ENCODE measurements at regions not wholly inside any gene's neighbourhood (a gene's known extent, or its start where the extent isn't known, plus 50 kb on each side); places are given as distances from the start of the nearest gene placed in this dataset.
"Not testable (repeated sequence)": the region's sequence is repeated elsewhere in the genome, so short reads cannot be mapped to it uniquely, and the experiment has no call there.

GRCh38 chr9:82052081-82052480, 63.5 kb downstream of the SPATA31D1 start:
- H3K9me3 ChIP-seq: no peaks in the 10 kb centered on the region
- intact Hi-C loops (cut with DNase I): no loop called here
- H3K4me3 ChIP-seq: no peak overlapping the region
- no peak for DNase-seq
- TF ChIP-seq POLR2A (IDR thresholded peaks at IDR 0.05) (no peak), CTCF (IDR thresholded peaks at IDR 0.05) (no peak), EP300 (IDR thresholded peaks at IDR 0.05) (no peak), POLR2AphosphoS5 (IDR thresholded peaks at IDR 0.05) (no peak)
- no peaks in the 10 kb centered on the region for H3K36me3 ChIP-seq
- no peaks in the 10 kb centered on the region for H3K4me1 ChIP-seq
- no peak overlapping the region for H3K27ac ChIP-seq
- H3K27me3 ChIP-seq: no peaks in the 10 kb centered on the region

GRCh38 chr9:82054264-82055015, 65.9 kb downstream of the SPATA31D1 start:
- no peak overlapping the region for H3K27ac ChIP-seq
- no peak overlapping the region for H3K4me3 ChIP-seq
- 97 to 98% methylated on average over 26 of the region's 26 CpGs for WGBS, 2 donors
- no peaks in the 10 kb centered on the region for H3K4me1 ChIP-seq
- no peaks in the 10 kb centered on the region for H3K36me3 ChIP-seq
- H3K9me3 ChIP-seq: no peaks in the 10 kb centered on the region
- intact Hi-C loops (cut with DNase I): no loop called here
- no peaks in the 10 kb centered on the region for H3K27me3 ChIP-seq
- TF ChIP-seq CTCF (IDR thresholded peaks at IDR 0.05): no peak
- TF ChIP-seq POLR2A (IDR thresholded peaks at IDR 0.05): no peak
- TF ChIP-seq EP300 (IDR thresholded peaks at IDR 0.05): no peak
- no peak for TF ChIP-seq POLR2AphosphoS5 (IDR thresholded peaks at IDR 0.05)
- no peak for DNase-seq

- DNase-seq: no peak
- H3K36me3 ChIP-seq: no peaks in the 10 kb centered on the region
- H3K27me3 ChIP-seq: no peaks in the 10 kb centered on the region
- no peaks in the 10 kb centered on the region for H3K4me1 ChIP-seq
- WGBS, 2 donors: 17 to 37% methylated on average over 5 of the region's 5 CpGs
- TF ChIP-seq POLR2A (IDR thresholded peaks at IDR 0.05) (no peak), EP300 (IDR thresholded peaks at IDR 0.05) (no peak), POLR2AphosphoS5 (IDR thresholded peaks at IDR 0.05) (no peak), CTCF (IDR thresholded peaks at IDR 0.05) (no peak)
- H3K27ac ChIP-seq: no peak overlapping the region
- H3K9me3 ChIP-seq: no peaks in the 10 kb centered on the region
- H3K4me3 ChIP-seq: no peak overlapping the region
- intact Hi-C loops (cut with DNase I): no loop called here
These were observed 69.2 kb downstream of the SPATA31D1 start for GRCh38 chr9:82057805-82058204.

GRCh38 chr9:82061801-82062200, 73.2 kb downstream of the SPATA31D1 start:
- 92 to 93% methylated on average over 7 of the region's 7 CpGs for WGBS, 2 donors
- H3K36me3 ChIP-seq; H3K27ac ChIP-seq; intact Hi-C loops (cut with DNase I); H3K4me3 ChIP-seq; H3K4me1 ChIP-seq; H3K9me3 ChIP-seq; DNase-seq; H3K27me3 ChIP-seq: not testable (repeated sequence)

- H3K4me1 ChIP-seq: no peaks in the 10 kb centered on the region
- H3K27me3 ChIP-seq: no peaks in the 10 kb centered on the region
- H3K36me3 ChIP-seq: no peaks in the 10 kb centered on the region
- no peak for DNase-seq
- no peak overlapping the region for H3K27ac ChIP-seq
- no peaks in the 10 kb centered on the region for H3K9me3 ChIP-seq
- H3K4me3 ChIP-seq: no peak overlapping the region
- intact Hi-C loops (cut with DNase I): no loop called here
- 71 to 92% methylated on average over 12 of the region's 12 CpGs for WGBS, 2 donors
- TF ChIP-seq EP300 (IDR thresholded peaks at IDR 0.05) (no peak), CTCF (IDR thresholded peaks at IDR 0.05) (no peak), POLR2AphosphoS5 (IDR thresholded peaks at IDR 0.05) (no peak), POLR2A (IDR thresholded peaks at IDR 0.05) (no peak)
These were observed 73.7 kb downstream of the SPATA31D1 start for GRCh38 chr9:82062245-82062644.
